ENCODE measurements at regions not wholly inside any gene's neighbourhood (a gene's known extent, or its start where the extent isn't known, plus 50 kb on each side); places are given as distances from the start of the nearest gene placed in this dataset.

DNA sequence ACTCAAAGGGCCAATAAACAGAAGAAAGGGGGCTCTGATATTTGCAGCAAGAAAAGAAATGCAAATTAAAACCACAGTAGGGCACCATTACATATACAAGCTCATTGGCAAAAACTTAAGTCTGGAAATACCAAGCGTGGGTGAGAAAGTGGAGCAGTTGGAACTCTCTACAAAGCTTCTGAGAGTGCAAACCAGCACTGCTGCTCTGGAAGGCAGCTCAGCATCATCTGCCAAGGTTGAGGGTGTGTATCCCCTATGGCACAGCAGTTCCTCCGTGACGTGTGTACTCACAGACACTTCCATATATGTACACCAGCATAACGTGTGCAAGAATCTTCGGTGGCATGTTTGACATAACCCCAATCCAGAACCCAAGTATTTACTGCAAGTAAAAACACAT is 271.0 kb upstream of the ATP10A start:
- H3K4me1 ChIP-seq: no peaks in the 10 kb centered on the region
- H3K27ac ChIP-seq: no peak overlapping the region
- intact Hi-C loops (cut with DNase I; ENCODE audit: low total_unique reads): no loop called here
- 72 to 84% (median 82%) methylated on average over 5 of the region's 5 CpGs for WGBS, 5 donors
- H3K4me3 ChIP-seq: no peak overlapping the region
- H3K9me3 ChIP-seq: no peaks in the 10 kb centered on the region
- TF ChIP-seq POLR2A (IDR thresholded peaks at IDR 0.05): no peak
- TF ChIP-seq, protein P1, sequence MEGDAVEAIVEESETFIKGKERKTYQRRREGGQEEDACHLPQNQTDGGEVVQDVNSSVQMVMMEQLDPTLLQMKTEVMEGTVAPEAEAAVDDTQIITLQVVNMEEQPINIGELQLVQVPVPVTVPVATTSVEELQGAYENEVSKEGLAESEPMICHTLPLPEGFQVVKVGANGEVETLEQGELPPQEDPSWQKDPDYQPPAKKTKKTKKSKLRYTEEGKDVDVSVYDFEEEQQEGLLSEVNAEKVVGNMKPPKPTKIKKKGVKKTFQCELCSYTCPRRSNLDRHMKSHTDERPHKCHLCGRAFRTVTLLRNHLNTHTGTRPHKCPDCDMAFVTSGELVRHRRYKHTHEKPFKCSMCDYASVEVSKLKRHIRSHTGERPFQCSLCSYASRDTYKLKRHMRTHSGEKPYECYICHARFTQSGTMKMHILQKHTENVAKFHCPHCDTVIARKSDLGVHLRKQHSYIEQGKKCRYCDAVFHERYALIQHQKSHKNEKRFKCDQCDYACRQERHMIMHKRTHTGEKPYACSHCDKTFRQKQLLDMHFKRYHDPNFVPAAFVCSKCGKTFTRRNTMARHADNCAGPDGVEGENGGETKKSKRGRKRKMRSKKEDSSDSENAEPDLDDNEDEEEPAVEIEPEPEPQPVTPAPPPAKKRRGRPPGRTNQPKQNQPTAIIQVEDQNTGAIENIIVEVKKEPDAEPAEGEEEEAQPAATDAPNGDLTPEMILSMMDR (IDR thresholded peaks at IDR 0.05): no peak
- no peak for TF ChIP-seq POLR2AphosphoS5 (IDR thresholded peaks at IDR 0.05)
- no peak for TF ChIP-seq EP300 (IDR thresholded peaks at IDR 0.05)
- no peak for DNase-seq
- peaks cover 0 to 3% (median 0%) of the 10 kb centered on the region in 3 donors for H3K27me3 ChIP-seq
- H3K36me3 ChIP-seq: no peaks in the 10 kb centered on the region

DNA sequence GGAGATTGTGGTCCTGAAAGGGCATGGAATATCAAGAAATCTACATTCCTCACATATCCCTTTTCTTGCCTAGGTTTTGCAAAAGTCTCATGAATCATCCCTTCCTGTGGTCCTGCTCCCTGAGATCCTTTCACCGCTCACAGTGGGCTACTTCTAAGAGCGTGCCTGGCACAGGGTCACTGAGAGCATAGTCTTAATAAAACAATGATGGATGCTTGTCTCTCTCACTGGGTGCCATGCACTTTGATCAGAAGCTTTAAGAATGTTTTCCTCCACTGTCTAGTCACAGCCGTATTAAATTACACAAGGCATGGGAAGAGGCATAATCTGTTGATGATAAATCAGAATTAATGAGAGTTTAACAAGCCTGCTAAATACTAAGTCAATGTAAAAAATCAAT is 269.7 kb upstream of the ATP10A start:
- Histone ChIP-seq H3K36me3 (no peaks in the 10 kb centered on the region), H3K27ac (no peak overlapping the region), H3K27me3 (peaks cover 0 to 3% (median 0%) of the 10 kb centered on the region in 3 donors), H3K9me3 (no peaks in the 10 kb centered on the region), H3K4me3 (no peak overlapping the region), H3K4me1 (no peaks in the 10 kb centered on the region)
- 40 to 66% (median 58%) methylated on average over 3 of the region's 3 CpGs for WGBS, 5 donors
- TF ChIP-seq, protein P1 (IDR thresholded peaks at IDR 0.05): no peak
- no peak for TF ChIP-seq POLR2AphosphoS5 (IDR thresholded peaks at IDR 0.05)
- no peak for TF ChIP-seq POLR2A (IDR thresholded peaks at IDR 0.05)
- no peak for DNase-seq
- intact Hi-C loops (cut with DNase I; ENCODE audit: low total_unique reads): no loop called here

DNA sequence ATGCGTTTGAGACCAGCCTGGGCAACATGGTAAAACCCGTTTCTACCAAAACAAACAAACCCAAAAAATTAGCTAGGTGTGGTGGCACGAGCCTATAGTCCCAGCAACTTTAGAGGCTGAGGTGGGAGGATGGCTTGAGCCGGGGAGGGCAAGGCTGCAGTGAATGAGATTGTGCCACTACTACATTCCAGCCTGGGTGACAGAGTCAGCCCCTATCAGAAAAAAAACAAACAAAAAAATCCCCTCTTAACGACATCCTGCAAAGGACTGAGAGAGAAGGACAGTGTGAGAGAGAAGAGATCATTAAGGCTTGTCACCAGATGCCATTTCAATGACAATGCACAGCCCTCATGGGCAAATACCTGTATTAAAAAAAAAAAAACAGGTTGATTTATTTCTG is 266.7 kb upstream of the ATP10A start:
- Histone ChIP-seq H3K4me3 (no peak overlapping the region), H3K36me3 (no peaks in the 10 kb centered on the region), H3K9me3 (no peaks in the 10 kb centered on the region), H3K4me1 (no peaks in the 10 kb centered on the region), H3K27me3 (peaks cover 0 to 3% (median 0%) of the 10 kb centered on the region in 3 donors), H3K27ac (no peak overlapping the region)
- WGBS, 5 donors: 36 to 45% (median 39%) methylated on average over 5 of the region's 5 CpGs
- intact Hi-C loops (cut with DNase I; ENCODE audit: low total_unique reads): no loop called here
- no peak for TF ChIP-seq POLR2A (IDR thresholded peaks at IDR 0.05)
- no peak for TF ChIP-seq EP300 (IDR thresholded peaks at IDR 0.05)
- TF ChIP-seq POLR2AphosphoS5 (IDR thresholded peaks at IDR 0.05): no peak
- TF ChIP-seq, protein P1 (IDR thresholded peaks at IDR 0.05): no peak
- no peak for DNase-seq

DNA sequence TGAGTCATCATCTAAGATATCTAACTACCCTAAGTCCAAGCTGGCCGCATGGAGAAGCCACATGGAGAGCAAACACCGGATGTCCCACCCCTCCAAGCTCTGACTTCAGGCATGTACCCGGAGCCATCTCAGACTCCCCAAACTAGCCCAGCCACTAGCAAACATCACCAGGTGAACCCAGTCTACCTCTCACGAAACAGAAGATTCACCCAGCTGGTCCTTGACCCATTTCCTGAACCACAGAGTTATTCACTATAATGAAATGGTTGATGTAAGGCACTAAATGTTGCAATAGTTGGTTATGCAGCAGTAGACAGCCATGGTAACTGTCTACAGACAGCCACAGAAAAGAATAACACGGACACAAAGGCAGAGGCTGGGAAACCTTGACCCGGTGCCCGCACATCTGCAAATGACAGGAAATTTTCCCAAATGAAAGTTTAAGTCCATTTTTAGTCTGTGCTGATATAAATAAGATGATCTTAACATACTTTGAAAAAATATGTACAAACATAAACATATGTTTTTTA is 265.5 kb upstream of the ATP10A start:
- no peaks in the 10 kb centered on the region for H3K9me3 ChIP-seq
- 73 to 84% (median 82%) methylated on average over 7 of the region's 7 CpGs for WGBS, 5 donors

More for the DNA sequence above, 265.5 kb upstream of the ATP10A start:
- TF ChIP-seq, protein P1 (IDR thresholded peaks at IDR 0.05): no peak
- no peak for TF ChIP-seq EP300 (IDR thresholded peaks at IDR 0.05)
- no peak for TF ChIP-seq POLR2AphosphoS5 (IDR thresholded peaks at IDR 0.05)
- no peak for TF ChIP-seq POLR2A (IDR thresholded peaks at IDR 0.05)
- Histone ChIP-seq H3K27me3 (no peaks in the 10 kb centered on the region), H3K27ac (no peak overlapping the region), H3K36me3 (no peaks in the 10 kb centered on the region), H3K4me3 (no peak overlapping the region), H3K4me1 (no peaks in the 10 kb centered on the region)
- intact Hi-C loops (cut with DNase I; ENCODE audit: low total_unique reads): no loop called here
- DNase-seq: no peak
